Hepatocyte (in vitro differentiated cells): ENCODE measurements at regions not wholly inside any gene's neighbourhood (a gene's known extent, or its start where the extent isn't known, plus 50 kb on each side); places are given as distances from the start of the nearest gene placed in this dataset.

Experiments
- EZH2 ChIP-seq: fragments of 200-600 bp; sonication (generic); IDR thresholded peaks from 2 replicates; pipeline ENCODE4 v1.6.1; 2016; ENCODE audit warnings: antibody characterized with exemption, mild to moderate bottlenecking, borderline replicate concordance
- EZH2phosphoT487 ChIP-seq: fragments of 200-600 bp; sonication (generic); IDR thresholded peaks from one replicate; pipeline ENCODE4 v1.6.1; 2018; ENCODE audit warnings: antibody characterized with exemption, mild to moderate bottlenecking, low read depth, moderate library complexity; ENCODE audit not compliant: unreplicated experiment, severe bottlenecking
- TF ChIP-seq, protein P1 (sequence below): fragments of 200-600 bp; sonication (generic); IDR thresholded peaks from 2 replicates; pipeline ENCODE4 v1.5.1; 2016; ENCODE audit warnings: antibody characterized with exemption, mild to moderate bottlenecking; ENCODE audit not compliant: poor library complexity

- TF ChIP-seq, protein P1, sequence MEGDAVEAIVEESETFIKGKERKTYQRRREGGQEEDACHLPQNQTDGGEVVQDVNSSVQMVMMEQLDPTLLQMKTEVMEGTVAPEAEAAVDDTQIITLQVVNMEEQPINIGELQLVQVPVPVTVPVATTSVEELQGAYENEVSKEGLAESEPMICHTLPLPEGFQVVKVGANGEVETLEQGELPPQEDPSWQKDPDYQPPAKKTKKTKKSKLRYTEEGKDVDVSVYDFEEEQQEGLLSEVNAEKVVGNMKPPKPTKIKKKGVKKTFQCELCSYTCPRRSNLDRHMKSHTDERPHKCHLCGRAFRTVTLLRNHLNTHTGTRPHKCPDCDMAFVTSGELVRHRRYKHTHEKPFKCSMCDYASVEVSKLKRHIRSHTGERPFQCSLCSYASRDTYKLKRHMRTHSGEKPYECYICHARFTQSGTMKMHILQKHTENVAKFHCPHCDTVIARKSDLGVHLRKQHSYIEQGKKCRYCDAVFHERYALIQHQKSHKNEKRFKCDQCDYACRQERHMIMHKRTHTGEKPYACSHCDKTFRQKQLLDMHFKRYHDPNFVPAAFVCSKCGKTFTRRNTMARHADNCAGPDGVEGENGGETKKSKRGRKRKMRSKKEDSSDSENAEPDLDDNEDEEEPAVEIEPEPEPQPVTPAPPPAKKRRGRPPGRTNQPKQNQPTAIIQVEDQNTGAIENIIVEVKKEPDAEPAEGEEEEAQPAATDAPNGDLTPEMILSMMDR = no peak
- TF ChIP-seq EZH2 (no peak), EZH2phosphoT487 (no peak)
Measured at GRCh38 chr5:53403291-53403690, 77.1 kb upstream of the FST start.
